ENCODE measurements at regions not wholly inside any gene's neighbourhood (a gene's known extent, or its start where the extent isn't known, plus 50 kb on each side); places are given as distances from the start of the nearest gene placed in this dataset.

GRCh38 chr20:57940868-57941522 lies 231.2 kb upstream of the PMEPA1 start:
- peaks cover 12% of the 10 kb centered on the region for H3K27me3 Mint-ChIP-seq (ENCODE audit: insufficient read depth, unreplicated experiment)
- intact Hi-C loops (cut with micrococcal nuclease; ENCODE audit: unreplicated experiment): no loop called here
- H3K27ac Mint-ChIP-seq (ENCODE audit: unreplicated experiment): no peak overlapping the region
- H3K9me3 Mint-ChIP-seq (ENCODE audit: unreplicated experiment): no peaks in the 10 kb centered on the region
- H3K27me3 ChIP-seq (replicated peaks; ENCODE audit: control insufficient read depth, insufficient read depth, low read length): no peaks in the 10 kb centered on the region
- no peaks in the 10 kb centered on the region for H3K36me3 ChIP-seq (ENCODE audit: control insufficient read depth, insufficient read depth, low read length)
- no peak overlapping the region for H3K4me3 Mint-ChIP-seq (ENCODE audit: unreplicated experiment)
- H3K4me1 ChIP-seq: no peaks in the 10 kb centered on the region
- H3K36me3 Mint-ChIP-seq (ENCODE audit: insufficient read depth, unreplicated experiment): no peaks in the 10 kb centered on the region
- H3K9me3 ChIP-seq: no peaks in the 10 kb centered on the region; the same call in 1 of the 2 replicates
- BruUV-seq (replicated peaks): no TSS peak
- ChIA-PET CTCF (interaction anchor here (0.6 kb wide), 1 partner anchor 114 kb away, joined by 3 read pairs; no protein-coding TSS in a partner anchor), POLR2A (no interaction called here)
- H3K4me1 Mint-ChIP-seq (ENCODE audit: low read depth, unreplicated experiment): no peaks in the 10 kb centered on the region
- DNase-seq: no peak
- TF ChIP-seq CTCF (IDR thresholded peaks at IDR 0.05; ENCODE audit: insufficient read depth in 1 of 2, low read depth in 1 of 2, low read length in 1 of 2, severe bottlenecking in 1 of 2, unreplicated experiment in 1 of 2): no peak
- no peak overlapping the region for H3K4me3 ChIP-seq (ENCODE audit: low read depth, low read length)

GRCh38 chr20:57940376-57940775 lies 230.6 kb upstream of the PMEPA1 start:
- H3K36me3 ChIP-seq (ENCODE audit: control insufficient read depth, insufficient read depth, low read length): no peaks in the 10 kb centered on the region
- CTCF ChIA-PET: interaction anchor here (0.6 to 1.1 kb wide), 2 partner anchors 15 to 39 kb away, joined by 3 read pairs; no protein-coding TSS in a partner anchor
- no peaks in the 10 kb centered on the region for H3K4me1 Mint-ChIP-seq (ENCODE audit: low read depth, unreplicated experiment)
- DNase-seq: no peak
- no TSS peak for BruUV-seq (replicated peaks)
- H3K27ac Mint-ChIP-seq (ENCODE audit: unreplicated experiment): no peak overlapping the region
- no peaks in the 10 kb centered on the region for H3K4me1 ChIP-seq
- no peaks in the 10 kb centered on the region; the same call in 1 of the 2 replicates for H3K9me3 ChIP-seq
- no peaks in the 10 kb centered on the region for H3K36me3 Mint-ChIP-seq (ENCODE audit: insufficient read depth, unreplicated experiment)
- intact Hi-C loops (cut with micrococcal nuclease; ENCODE audit: unreplicated experiment): no loop called here
- peaks cover 12% of the 10 kb centered on the region for H3K27me3 Mint-ChIP-seq (ENCODE audit: insufficient read depth, unreplicated experiment)
- no peak overlapping the region for H3K4me3 ChIP-seq (ENCODE audit: low read depth, low read length)
- no peaks in the 10 kb centered on the region for H3K9me3 Mint-ChIP-seq (ENCODE audit: unreplicated experiment)
- no peak overlapping the region for H3K4me3 Mint-ChIP-seq (ENCODE audit: unreplicated experiment)
- TF ChIP-seq CTCF (IDR thresholded peaks at IDR 0.05; ENCODE audit: insufficient read depth in 1 of 2, low read depth in 1 of 2, low read length in 1 of 2, severe bottlenecking in 1 of 2, unreplicated experiment in 1 of 2): no peak
- H3K27me3 ChIP-seq (replicated peaks; ENCODE audit: control insufficient read depth, insufficient read depth, low read length): no peaks in the 10 kb centered on the region
- POLR2A ChIA-PET: no interaction called here

GRCh38 chr20:57939499-57939898 lies 229.7 kb upstream of the PMEPA1 start:
- Histone ChIP-seq H3K4me3 (ENCODE audit: low read depth, low read length) (no peak overlapping the region), H3K9me3 (no peaks in the 10 kb centered on the region; the same call in 1 of the 2 replicates), H3K36me3 (ENCODE audit: control insufficient read depth, insufficient read depth, low read length) (no peaks in the 10 kb centered on the region), H3K4me1 (no peaks in the 10 kb centered on the region), H3K27me3 (replicated peaks; ENCODE audit: control insufficient read depth, insufficient read depth, low read length) (no peaks in the 10 kb centered on the region)
- ChIA-PET CTCF (interaction anchor here (1.1 kb wide), 1 partner anchor 15 kb away, joined by 3 read pairs; no protein-coding TSS in a partner anchor), POLR2A (no interaction called here)
- no peaks in the 10 kb centered on the region for H3K9me3 Mint-ChIP-seq (ENCODE audit: unreplicated experiment)
- no peak overlapping the region for H3K27ac Mint-ChIP-seq (ENCODE audit: unreplicated experiment)
- BruUV-seq (replicated peaks): no TSS peak
- no peak for DNase-seq
- H3K27me3 Mint-ChIP-seq (ENCODE audit: insufficient read depth, unreplicated experiment): peaks cover 15% of the 10 kb centered on the region
- no peaks in the 10 kb centered on the region for H3K4me1 Mint-ChIP-seq (ENCODE audit: low read depth, unreplicated experiment)
- intact Hi-C loops (cut with micrococcal nuclease; ENCODE audit: unreplicated experiment): no loop called here
- TF ChIP-seq CTCF (IDR thresholded peaks at IDR 0.05; ENCODE audit: insufficient read depth in 1 of 2, low read depth in 1 of 2, low read length in 1 of 2, severe bottlenecking in 1 of 2, unreplicated experiment in 1 of 2): no peak
- no peaks in the 10 kb centered on the region for H3K36me3 Mint-ChIP-seq (ENCODE audit: insufficient read depth, unreplicated experiment)
- no peak overlapping the region for H3K4me3 Mint-ChIP-seq (ENCODE audit: unreplicated experiment)
